Liver (tissue), 8 donors: ENCODE measurements at regions not wholly inside any gene's neighbourhood (a gene's known extent, or its start where the extent isn't known, plus 50 kb on each side); places are given as distances from the start of the nearest gene placed in this dataset.

Source experiments
- DNase-seq: peaks from one replicate; pipeline ENCODE4 v3.0.0-alpha.2; 2017; ENCODE audit warnings: low spot score
- H3K27ac ChIP-seq, 2 donors: one replicate each; pipeline ENCODE4 v1.7.0; 2013; ENCODE audit warnings: inconsistent platforms in 2 of 2, low read length in 2 of 2, control low read depth in 1 of 2, low read depth in 1 of 2, mild to moderate bottlenecking in 1 of 2
- H3K27me3 ChIP-seq, 4 donors: one replicate each; pipeline versions ENCODE4 v1.6.1 to v1.7.0; 2013; ENCODE audit warnings: low read length in 3 of 4, inconsistent platforms in 1 of 4, mild to moderate bottlenecking in 1 of 4, moderate library complexity in 1 of 4; ENCODE audit not compliant: control insufficient read depth in 4 of 4, insufficient read depth in 4 of 4
- H3K36me3 ChIP-seq, 4 donors: one replicate each; pipeline versions ENCODE4 v1.6.1 to v1.7.0; 2013; ENCODE audit warnings: low read length in 3 of 4, mild to moderate bottlenecking in 3 of 4, low read depth in 1 of 4, moderate library complexity in 1 of 4; ENCODE audit not compliant: control insufficient read depth in 4 of 4, insufficient read depth in 3 of 4
- H3K4me1 ChIP-seq, 4 donors: one replicate each; pipeline versions ENCODE4 v1.6.1 to v1.7.0; 2013; ENCODE audit warnings: low read length in 3 of 4, mild to moderate bottlenecking in 3 of 4, moderate library complexity in 1 of 4; ENCODE audit not compliant: control insufficient read depth in 4 of 4, insufficient read depth in 4 of 4
- H3K4me3 ChIP-seq, 3 donors: one replicate each; pipeline versions ENCODE4 v1.6.1 to v1.7.0; 2013; ENCODE audit warnings: low read length in 3 of 3, control low read depth in 1 of 3, low read depth in 1 of 3, mild to moderate bottlenecking in 1 of 3
- H3K9ac ChIP-seq, 2 donors: one replicate each; pipeline ENCODE4 v1.7.0; 2013; ENCODE audit warnings: low read length in 2 of 2, mild to moderate bottlenecking in 2 of 2, moderate library complexity in 2 of 2, control low read depth in 1 of 2, low read depth in 1 of 2
- H3K9me3 ChIP-seq, 4 donors: one replicate each; pipeline versions ENCODE4 v1.6.1 to v1.7.0; 2013; ENCODE audit warnings: low read length in 3 of 4; ENCODE audit not compliant: control insufficient read depth in 4 of 4
- ATF3 ChIP-seq: IDR thresholded peaks from 2 replicates; pipeline ENCODE4 v1.6.1; 2016; ENCODE audit warnings: antibody characterized with exemption
- CTCF ChIP-seq: fragments of 150-350 bp; IDR thresholded peaks from 2 replicates; pipeline ENCODE4 v1.5.1; 2017; ENCODE audit warnings: improper control_type of control experiment, low read depth, low read length; ENCODE audit not compliant: missing input control
- EGR1 ChIP-seq, 2 donors: IDR thresholded peaks; 2 replicates each; pipeline ENCODE4 v1.6.1; 2016 to 2018; ENCODE audit warnings: antibody characterized with exemption in 2 of 2, low read depth in 2 of 2
- FOXA1 ChIP-seq: IDR thresholded peaks from 2 replicates; pipeline ENCODE4 v1.6.1; 2016; ENCODE audit warnings: antibody characterized with exemption
- FOXA2 ChIP-seq: IDR thresholded peaks from 2 replicates; pipeline ENCODE4 v1.6.1; 2016; ENCODE audit warnings: antibody characterized with exemption
- GABPA ChIP-seq, 2 donors: IDR thresholded peaks in 1 of 2; conservative IDR thresholded peaks in 1 of 2; 2 replicates each; pipeline ENCODE4 v1.6.1; 2016; ENCODE audit warnings: antibody characterized with exemption in 2 of 2, mild to moderate bottlenecking in 1 of 2, moderate library complexity in 1 of 2
- HNF4A ChIP-seq, 2 donors: conservative IDR thresholded peaks; 2 replicates each; pipeline ENCODE4 v1.6.1; 2016; ENCODE audit warnings: antibody characterized with exemption in 2 of 2, mild to moderate bottlenecking in 2 of 2
- HNF4G ChIP-seq: IDR thresholded peaks from 2 replicates; pipeline ENCODE4 v1.6.1; 2016; ENCODE audit warnings: antibody characterized with exemption
- JUND ChIP-seq, 2 donors: IDR thresholded peaks; 2 replicates each; pipeline ENCODE4 v1.6.1; 2016; ENCODE audit warnings: antibody characterized with exemption in 2 of 2
- MAX ChIP-seq: IDR thresholded peaks from 2 replicates; pipeline ENCODE4 v1.6.1; 2016; ENCODE audit warnings: antibody characterized with exemption
- NR2F2 ChIP-seq: IDR thresholded peaks from 2 replicates; pipeline ENCODE4 v1.6.1; 2016; ENCODE audit warnings: antibody characterized with exemption
- RAD21 ChIP-seq, 2 donors: IDR thresholded peaks; 2 replicates each; pipeline ENCODE4 v1.6.1; 2016; ENCODE audit warnings: antibody characterized with exemption in 2 of 2, mild to moderate bottlenecking in 2 of 2
- REST ChIP-seq: IDR thresholded peaks from 2 replicates; pipeline ENCODE4 v1.6.1; 2016; ENCODE audit warnings: antibody characterized with exemption, mild to moderate bottlenecking
- RXRA ChIP-seq, 2 donors: IDR thresholded peaks; 2 replicates each; pipeline ENCODE4 v1.6.1; 2017 to 2018; ENCODE audit warnings: antibody characterized with exemption in 2 of 2, mild to moderate bottlenecking in 1 of 2
- SP1 ChIP-seq: IDR thresholded peaks from 2 replicates; pipeline ENCODE4 v1.6.1; 2018; ENCODE audit warnings: antibody characterized with exemption, mild to moderate bottlenecking
- TAF1 ChIP-seq: conservative IDR thresholded peaks from 2 replicates; pipeline ENCODE4 v1.6.1; 2016; ENCODE audit warnings: antibody characterized with exemption, mild to moderate bottlenecking
- YY1 ChIP-seq: IDR thresholded peaks from 2 replicates; pipeline ENCODE4 v1.6.1; 2016; ENCODE audit warnings: antibody characterized with exemption, mild to moderate bottlenecking
- ZBTB33 ChIP-seq: IDR thresholded peaks from 2 replicates; pipeline ENCODE4 v1.6.1; 2016; ENCODE audit warnings: antibody characterized with exemption
- WGBS: extraction: QIAGEN DNeasy Blood & Tissue Kit; methylation state at CpG from one replicate; pipeline ENCODE4 v1.1.7; 2013; 5-methylcytosine and 5-hydroxymethylcytosine counted together
- donor health status: healthy.
- donor health status: healthy.
- donor health status: healthy.
- donor health status: healthy.
- donor health status: healthy.

GRCh38 chr5:3659907-3660306 lies 64.3 kb downstream of the IRX1 start:
- Histone ChIP-seq H3K9ac (no peak overlapping the region), H3K27me3 (peaks cover 0 to 3% (median 0%) of the 10 kb centered on the region in 4 donors), H3K27ac (no peak overlapping the region), H3K9me3 (no peaks in the 10 kb centered on the region), H3K4me3 (no peak overlapping the region), H3K4me1 (no peaks in the 10 kb centered on the region), H3K36me3 (no peaks in the 10 kb centered on the region)
- TF ChIP-seq ATF3 (no peak), HNF4G (no peak), YY1 (no peak), FOXA1 (no peak), HNF4A (conservative IDR thresholded peaks at IDR 0.05) (no peak), MAX (no peak), NR2F2 (no peak), RAD21 (IDR thresholded peaks at IDR 0.05) (no peak), ZBTB33 (no peak), FOXA2 (no peak), GABPA (IDR thresholded peaks at IDR 0.05 in 1 of 2, conservative IDR thresholded peaks at IDR 0.05 in 1 of 2) (no peak), RXRA (IDR thresholded peaks at IDR 0.05) (no peak), TAF1 (no peak), JUND (IDR thresholded peaks at IDR 0.05) (no peak), EGR1 (IDR thresholded peaks at IDR 0.05; ENCODE audit: low read depth in 2 of 2) (no peak), SP1 (no peak), CTCF (no peak), REST (no peak)
- no peak for DNase-seq
- WGBS = 69% methylated on average over 8 of the region's 8 CpGs
